GM21737 (cell line): ENCODE measurements at regions not wholly inside any gene's neighbourhood (a gene's known extent, or its start where the extent isn't known, plus 50 kb on each side); places are given as distances from the start of the nearest gene placed in this dataset.

Source experiments
- ATAC-seq: cut with Tn5 transposase; IDR thresholded peaks from one replicate; pipeline ENCODE4 v1.9.1; 2021; ENCODE audit warnings: mild to moderate bottlenecking, moderate library complexity; ENCODE audit not compliant: unreplicated experiment

DNA sequence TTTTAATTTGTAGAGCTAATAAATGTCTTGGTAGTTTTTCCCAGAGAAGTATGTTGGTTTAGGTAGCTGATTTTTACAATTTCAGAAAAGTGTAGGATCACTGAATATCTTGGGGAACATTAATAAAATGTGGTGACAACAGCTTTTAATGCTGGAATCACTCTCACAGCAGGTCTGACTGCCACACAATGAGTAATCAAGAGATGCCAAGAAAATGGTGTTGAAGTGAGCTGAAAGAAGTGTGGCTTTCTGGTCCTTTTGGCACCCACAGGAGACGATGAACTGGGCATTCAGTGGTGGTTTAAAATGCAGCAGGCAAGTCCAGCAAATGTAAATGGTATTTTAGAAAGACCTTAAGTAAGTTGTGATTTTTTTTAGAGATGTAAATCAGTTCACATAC, 175.8 kb downstream of the CBLN2 start:
- no peak for ATAC-seq

DNA sequence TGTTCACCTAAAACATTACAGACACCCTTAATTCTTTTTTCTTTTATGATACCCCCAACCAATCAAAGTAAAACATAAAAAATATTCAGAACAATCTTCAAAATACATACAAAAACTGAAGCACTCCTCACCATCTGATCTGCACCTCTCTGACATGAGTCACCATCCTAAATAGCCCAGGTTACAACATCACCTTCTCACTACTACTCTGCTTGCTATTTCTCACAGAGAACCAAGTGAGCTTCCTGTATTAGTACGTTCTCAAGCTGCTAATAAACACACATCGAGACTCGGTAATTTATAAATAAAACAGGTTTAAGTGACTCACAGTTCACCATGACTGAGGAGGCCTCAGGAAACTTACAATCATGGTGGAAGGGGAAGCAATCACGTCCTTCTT, 183.5 kb downstream of the CBLN2 start:
- no peak for ATAC-seq

DNA sequence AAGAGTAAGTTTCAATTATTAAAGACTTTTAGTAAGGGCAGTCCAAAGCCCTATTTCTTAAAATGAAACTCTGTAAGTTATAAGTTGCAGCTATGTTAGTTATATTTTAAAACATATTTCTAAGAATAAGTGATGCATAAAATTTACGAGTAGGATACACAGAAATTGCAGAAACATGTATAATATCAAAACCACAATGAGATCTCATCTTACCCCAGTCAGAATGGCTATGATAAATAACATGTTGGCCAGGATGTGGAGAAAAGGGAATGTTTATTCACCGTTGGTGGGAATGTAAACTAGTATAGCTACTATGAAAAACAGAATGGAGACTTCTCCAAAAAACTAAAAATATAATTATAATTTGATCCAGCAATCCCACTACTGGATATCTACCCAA, 201.2 kb downstream of the CBLN2 start:
- no peak for ATAC-seq

DNA sequence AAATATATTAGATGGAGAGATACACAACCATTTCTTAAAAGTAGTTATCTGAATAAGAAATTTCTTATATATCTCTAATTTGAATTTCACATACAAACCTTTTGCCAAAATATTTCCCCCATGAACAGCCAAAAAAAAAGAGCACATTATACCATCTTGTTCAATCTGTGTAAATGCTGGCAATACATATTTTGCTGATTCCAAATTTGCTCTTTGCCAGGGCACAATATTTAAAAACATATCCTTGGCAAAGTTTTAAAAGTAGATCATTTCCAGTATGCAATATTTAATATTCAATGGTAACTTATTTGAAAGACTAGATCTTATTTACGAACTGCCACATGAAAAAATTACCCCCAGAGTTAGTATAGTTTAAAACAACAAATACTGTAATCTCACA, 204.2 kb downstream of the CBLN2 start:
- ATAC-seq = no peak

DNA sequence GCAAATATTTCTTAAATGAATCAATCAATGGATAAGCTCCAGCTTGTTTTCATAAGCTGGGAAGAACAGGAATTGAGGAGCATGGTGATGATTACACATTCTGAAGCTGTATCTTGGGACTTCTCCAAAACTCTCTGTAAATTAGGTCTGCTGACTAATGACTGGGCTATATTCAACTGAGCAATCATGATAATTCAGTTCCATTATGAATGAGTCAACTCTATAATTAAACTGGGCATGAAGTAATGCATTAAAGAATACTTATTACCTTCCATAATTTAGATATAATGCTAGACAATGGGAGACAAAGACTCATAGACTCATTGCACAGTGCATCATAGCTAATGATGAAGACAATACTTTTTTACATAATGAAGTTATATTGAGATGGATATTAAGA, 207.4 kb downstream of the CBLN2 start:
- no peak for ATAC-seq

DNA sequence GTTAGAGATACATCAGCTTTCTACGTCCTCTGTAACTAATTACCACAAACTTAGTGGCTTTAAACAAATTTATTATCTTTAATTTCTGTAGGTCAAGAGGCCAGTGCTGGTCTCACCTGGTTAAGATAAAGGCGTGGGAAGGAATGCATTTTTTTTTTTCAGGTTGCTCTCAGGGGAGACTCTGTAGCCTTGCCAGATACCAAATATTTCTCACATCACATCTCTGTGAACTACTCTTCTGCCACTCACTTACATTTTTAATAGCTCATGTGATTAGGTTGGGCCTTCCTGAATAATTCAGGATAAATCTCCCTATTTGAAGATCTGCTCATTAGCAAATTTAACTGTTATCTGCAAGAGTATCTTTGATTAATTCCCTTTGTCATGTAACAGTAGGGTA, 214.6 kb downstream of the CBLN2 start:
- ATAC-seq = no peak

DNA sequence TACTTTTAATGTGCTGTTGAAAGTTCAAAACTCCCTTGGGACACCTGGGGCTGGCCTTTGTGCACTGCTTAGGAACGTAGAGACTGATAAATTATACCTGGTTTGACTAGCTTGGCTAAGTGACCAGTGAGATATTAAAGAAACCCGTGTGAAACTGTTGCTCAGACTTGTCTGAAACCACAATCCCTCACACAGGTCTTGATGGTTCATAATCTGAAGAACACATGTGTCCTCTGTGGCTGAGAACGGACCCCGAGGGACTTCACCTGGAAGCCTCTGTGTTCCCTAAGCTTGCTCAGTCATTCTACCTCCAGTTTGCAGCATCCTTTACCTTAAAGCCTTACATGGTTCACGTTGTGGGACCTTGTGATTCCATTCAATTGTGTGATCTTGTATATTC, 218.8 kb downstream of the CBLN2 start:
- ATAC-seq = no peak

DNA sequence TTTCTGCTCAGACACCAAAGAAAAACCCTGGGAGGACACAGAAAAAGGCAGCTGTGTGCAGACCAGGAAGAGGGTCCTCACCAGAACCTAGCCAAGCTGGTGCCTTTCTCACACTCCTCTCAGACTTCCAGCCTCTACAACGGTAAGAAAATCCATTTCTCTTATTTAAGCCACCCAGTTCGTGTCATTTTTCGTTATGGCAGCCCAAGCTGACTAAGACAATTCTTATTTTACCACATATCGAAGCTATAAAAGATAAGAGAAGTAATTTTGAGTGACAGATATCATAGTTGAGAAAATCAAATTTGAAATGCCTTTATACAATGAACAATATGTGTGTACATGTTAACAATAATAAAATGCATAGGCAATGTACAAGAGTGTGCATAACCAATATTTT, 219.5 kb downstream of the CBLN2 start:
- no peak for ATAC-seq

DNA sequence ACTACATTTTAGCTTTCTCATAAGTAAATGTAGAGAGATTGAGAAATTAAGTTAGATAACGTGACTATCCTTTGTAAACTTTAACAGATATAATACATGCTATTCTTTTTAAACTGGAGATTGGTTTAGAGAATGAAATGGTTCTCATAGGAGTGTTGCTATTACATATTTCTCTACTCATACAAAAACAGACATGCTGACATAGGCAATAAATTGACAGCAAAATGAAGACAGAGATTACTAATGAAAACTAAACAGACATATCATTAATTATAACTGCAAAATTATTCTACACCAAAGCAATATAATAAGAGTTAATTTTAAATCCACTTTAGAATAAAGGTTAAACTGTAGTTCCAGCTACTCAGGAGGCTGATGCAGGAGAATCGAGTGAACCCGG, 227.6 kb downstream of the CBLN2 start:
- ATAC-seq = no peak

DNA sequence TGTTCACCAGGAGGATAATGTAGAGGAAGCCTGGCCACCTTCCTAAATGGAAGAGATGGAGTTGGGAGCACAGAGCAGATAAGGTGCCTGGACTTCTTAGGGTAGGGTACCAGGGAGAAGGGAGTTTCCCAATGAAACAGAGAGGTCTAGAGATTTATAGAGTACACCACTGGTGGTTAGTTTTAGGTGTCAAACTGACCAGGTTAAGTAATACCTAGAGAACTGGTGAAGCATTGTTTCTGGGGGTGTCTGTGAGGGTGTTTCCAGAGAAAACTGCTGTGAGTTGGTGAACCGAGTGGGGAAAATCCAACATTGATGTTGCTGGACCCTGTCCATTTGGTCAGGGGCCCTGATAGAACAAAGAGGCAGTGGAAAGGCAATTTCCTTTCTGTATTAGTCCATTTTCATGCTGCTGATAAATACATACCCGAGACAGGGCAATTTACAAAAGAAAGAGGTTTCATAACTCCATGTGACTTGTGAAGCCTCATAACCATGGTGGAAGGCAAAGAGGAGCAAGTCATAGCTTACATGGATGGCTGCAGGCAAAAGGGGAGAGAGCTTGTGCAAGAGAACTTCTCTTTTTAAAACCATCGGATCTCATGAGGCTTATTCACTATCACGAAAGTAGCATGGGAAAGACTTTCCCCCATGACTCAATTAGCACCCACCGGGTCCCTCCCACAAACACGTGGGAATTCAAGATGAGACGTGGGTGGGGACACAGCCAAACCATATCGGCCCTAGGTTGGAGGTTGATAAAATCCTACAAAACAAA, 260.8 kb downstream of the CBLN2 start:
- ATAC-seq = no peak

DNA sequence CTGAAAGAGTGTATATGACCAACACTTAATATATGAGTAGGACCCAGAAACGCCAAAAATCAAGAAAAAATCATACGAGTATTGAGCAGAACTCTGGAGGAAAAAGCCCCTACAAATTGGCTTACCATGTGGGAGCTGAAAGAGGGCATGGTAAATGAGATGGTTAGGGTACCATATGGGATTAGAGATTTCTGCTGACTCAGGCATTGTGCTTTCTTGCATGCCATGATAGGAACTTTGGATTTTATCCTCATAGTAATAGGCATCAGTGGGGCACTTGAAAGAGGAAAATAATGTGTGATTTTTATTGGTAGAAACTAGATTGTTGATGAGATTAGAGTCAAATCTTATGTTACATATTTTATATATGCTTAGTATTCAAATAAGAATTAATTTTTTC, 271.1 kb downstream of the CBLN2 start:
- no peak for ATAC-seq

DNA sequence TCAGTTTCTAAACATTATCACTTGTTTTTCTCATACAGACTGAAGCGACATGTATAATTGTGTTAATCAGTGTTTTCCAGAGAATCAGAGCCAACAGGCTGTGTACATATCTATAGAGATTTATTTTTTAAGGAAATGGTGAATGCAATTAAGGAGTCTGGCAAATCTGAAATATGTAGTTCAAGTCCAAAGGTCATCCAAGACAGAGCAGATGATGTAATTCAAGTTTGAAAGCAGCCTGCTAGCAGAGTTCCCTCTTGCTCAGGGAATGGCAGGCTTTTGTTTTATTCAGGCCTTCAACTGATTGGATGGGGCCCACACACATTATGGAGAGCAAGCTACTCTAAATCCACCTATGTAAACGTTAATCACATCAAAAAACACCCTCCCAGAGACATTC, 282.6 kb downstream of the CBLN2 start:
- ATAC-seq = no peak

DNA sequence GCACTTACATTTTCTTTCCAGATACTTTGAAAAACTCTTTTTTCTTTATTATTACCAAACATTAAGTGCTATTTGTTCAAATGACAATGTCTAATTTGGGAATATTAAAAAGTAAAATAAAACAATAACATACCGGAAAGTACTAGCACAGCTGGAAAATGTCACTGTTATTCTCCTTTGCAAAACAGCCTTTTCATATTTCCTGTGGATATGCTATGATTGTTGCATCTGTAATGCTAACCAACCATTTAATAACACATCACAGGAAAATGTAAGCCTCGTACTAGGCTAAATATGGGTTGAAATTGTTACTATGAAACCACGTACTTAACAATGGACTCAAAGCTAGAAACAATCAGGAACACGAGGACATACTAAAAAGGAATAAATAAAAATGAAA, 298.1 kb downstream of the CBLN2 start:
- no peak for ATAC-seq

DNA sequence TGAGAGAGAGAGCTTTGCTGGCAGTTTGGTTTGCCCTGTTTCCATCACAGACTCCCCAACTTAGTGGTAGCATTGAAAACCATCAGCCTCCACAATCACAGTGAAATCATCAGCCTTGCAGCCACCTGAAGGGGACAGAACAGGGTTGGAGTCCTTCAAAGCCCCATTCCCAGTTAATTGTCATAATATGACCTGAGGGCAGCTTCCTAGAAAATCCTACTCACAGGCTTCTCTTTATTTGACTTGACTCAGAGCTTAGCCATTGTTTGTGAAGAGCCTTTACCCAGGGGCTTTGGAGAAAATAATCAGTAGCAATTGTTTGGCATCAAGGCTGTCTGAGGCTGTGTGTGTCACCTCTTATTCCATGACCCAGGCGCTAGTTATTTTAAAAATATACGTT, 308.7 kb downstream of the CBLN2 start:
- no peak for ATAC-seq

DNA sequence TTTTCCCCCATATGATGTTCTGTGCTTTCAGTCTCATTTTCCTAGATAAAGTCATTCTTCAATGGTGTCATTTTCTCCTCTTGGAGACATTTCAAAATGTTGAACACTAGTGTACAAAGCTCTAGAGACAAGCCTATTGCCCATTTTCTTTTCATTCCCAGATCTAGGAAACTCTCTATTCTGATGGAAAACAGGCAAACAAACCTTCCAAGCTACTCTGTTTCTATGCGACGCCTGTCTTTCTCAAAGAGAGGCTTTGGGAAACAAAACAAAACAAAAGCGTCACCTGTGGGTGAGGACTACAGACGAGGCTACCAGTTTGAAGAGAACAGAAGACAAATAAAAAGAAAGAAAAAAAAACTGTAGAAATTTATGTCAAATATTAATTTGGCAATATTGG, 311.0 kb downstream of the CBLN2 start:
- no peak for ATAC-seq

DNA sequence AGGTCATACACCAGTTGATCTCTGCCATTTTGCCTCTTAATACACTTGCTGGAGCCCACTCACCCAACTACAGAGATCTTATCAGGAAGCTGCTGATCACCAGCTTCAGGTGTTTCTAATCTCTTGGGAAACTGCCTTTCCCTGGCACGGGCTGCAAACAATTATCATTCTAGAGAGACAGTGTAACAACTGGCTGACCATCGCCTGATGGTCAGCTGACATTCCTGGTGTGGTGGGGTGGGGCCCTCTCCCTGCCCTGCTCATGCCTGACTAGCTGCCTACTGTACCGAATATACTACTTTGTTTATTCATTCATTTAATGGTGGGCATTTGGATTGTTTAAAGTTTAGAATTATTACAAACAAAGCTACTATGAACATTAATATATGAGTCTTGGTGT, 311.5 kb downstream of the CBLN2 start:
- no peak for ATAC-seq

DNA sequence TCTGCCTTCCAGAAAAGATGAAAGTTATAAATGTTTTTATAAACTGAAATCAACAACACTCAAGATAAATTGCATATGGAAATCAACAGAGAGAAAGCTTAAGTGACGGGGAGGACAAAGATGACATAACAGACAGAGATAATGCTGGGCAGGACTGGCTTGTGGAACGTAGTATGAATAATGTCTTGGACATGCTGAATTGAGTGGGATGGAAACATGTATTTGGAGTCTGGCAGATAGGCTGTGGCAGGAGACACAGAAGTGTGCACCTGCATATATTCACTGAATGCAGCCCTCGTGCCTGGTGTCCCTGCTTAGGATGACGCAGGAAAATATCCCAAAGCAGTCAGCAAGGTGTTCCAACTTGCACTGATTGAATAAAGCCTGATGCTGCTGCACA, 318.2 kb downstream of the CBLN2 start:
- ATAC-seq = no peak

DNA sequence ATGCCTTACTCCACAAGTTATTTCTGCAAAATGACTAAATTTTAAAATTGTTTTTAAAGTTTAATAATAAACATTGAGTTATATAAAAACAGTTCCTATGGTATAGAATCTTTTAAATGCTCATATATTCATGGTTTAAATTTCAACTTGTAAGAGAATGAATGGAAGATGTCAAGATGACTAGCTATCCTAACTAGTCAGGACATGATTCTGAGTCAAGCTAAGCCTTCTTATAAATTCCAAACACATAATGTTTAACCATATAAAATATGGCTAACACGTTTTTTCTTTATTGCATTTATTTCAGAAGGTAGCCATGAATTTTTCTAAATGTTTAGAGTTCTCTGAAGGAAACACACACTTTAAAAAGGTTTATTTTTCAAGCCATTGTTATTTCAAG, 320.4 kb downstream of the CBLN2 start:
- no peak for ATAC-seq

DNA sequence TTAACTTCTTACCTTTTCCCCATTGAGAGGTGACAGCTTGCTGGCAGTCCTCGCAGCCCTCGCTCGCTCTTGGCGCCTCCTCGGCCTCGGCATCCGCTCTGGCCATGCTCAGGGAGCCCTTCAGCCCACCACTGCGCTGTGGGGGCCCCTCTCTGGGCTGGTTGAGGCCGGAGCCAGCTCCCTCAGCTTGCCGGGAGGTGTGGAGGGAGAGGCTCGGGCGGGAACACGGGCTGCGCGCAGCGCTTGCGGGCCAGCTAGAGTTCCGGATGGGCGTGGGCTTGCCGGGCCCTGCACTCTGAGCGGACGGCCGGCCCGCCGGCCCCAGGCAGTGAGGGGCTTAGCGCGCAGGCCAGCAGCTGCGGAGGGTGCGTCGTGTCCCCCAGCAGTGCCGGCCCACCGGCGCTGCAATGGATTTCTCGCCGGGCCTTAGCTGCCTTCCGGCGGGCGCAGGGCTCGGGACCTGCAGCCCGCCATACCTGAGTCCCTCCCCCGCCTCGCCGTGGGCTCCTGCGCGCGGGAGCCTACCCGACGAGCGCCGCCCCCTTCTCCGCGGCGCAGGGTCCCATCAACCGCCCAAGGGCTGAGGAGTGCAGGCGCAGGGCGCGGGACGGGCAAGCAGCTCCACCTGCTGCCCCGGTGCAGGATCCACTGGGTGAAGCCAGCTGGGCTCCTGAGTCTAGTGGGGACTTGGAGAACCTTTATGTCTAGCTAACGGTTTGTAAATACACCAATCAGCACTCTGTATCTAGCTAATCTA, 335.0 kb downstream of the CBLN2 start:
- no peak for ATAC-seq

DNA sequence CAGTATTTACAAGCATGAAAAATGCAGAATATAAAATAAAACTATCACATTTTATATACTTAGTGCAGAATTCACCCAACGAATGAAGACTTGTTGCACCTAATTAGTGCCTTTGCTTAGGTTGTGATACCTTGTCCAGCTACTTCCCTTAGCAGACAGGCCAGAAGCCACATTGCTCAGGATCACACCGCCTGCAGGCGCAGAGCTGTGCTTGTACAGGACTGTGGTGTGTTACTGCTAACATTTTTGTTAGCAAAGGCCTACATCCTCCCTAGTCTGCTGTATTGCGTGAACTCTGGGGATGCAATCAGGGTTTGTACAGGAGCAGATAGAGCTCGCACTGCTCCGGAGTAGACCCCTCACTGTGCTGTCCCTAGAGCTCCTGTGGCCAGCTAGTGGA, 336.9 kb downstream of the CBLN2 start:
- ATAC-seq = no peak

DNA sequence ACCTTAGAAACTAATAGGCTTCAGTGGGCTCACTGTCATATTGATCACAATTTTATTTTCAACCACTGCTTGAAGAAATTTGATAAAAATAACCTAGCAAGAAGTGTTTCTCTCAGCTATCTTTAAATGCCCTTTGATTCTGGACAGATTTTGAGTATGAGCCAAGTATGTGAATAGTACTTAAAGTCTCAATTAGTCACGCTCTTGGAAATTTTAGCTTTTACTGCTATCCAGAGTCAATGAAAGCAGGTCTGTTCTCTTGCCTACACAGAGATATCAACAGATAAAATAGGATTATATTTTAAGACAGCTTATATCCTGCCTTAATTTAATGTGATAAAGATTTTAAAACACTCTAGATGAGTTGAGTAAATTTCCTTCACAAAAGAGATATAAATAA, 337.3 kb downstream of the CBLN2 start:
- no peak for ATAC-seq

DNA sequence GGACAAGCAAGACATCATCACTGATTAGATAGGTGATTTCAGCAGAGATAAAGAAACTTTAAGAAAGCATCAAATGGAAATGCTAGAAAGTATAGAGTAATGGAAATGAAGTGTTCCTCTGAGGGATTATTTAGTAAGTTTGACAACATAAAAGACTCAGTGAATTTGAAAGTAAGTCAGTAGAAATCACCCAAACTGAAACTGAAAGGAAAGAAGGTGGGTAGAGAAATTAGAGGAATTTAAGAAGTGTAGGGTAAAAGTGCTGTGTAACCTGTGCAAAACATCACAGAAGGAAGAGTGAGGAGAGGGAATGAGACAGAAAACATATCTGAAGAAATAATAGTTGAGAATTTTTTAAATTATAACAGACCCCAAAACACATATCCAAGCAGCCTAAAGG, 343.1 kb downstream of the CBLN2 start:
- no peak for ATAC-seq

DNA sequence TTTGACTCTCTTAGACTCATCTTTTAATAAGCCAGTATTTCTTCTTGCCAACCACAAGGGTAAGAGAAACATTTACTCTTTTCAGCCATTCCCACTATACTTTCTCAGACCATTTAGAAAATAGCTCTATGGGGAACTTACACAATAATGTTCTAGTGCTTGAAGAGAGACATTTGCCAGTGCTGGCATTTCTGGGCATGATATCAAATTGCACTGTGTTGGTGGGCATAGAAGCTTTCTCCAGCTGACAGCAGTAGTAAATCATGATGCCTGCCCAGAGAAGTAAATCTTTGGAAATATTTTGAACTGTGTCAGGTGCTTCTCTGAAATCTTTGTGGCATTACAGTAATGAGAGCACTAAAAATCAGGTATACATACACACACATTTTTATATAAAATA, 346.6 kb downstream of the CBLN2 start:
- no peak for ATAC-seq
